ENCODE measurements at regions not wholly inside any gene's neighbourhood (a gene's known extent, or its start where the extent isn't known, plus 50 kb on each side); places are given as distances from the start of the nearest gene placed in this dataset.
A peak's percentile ranks its signal among the peaks of the same experiment; 100 is the strongest.

- POLR2A ChIA-PET: no interaction called here
- no peak for FAIRE-seq
These were observed 72.6 kb upstream of the DHX15 start for GRCh38 chr4:24656906-24657305.

GRCh38 chr4:24657768-24658617, 73.6 kb upstream of the DHX15 start:
- DNase-seq (ENCODE audit: low read depth in 1 of 2, low spot score in 1 of 2) (peak; percentile 51 to 77), ATAC-seq (peak; percentile 92 to 94), FAIRE-seq (no peak)
- Histone ChIP-seq H3K4me3 (no peak overlapping the region), H3K4me1 (peaks cover 43% of the 10 kb centered on the region), H3K4me2 (peak overlapping the region; percentile 92), H3K27ac (peak overlapping the region; percentile 79), H3K9me3 (no peaks in the 10 kb centered on the region)
- ChIA-PET CTCF (no interaction called here), POLR2A (interaction anchor here (0.6 to 0.7 kb wide), 2 partner anchors 11 to 73 kb away, joined by 3 to 4 read pairs; partner anchors contain the start of gene DHX15)
- 11% methylated on average over 11 of the region's 15 CpGs for WGBS (ENCODE audit: missing lambda C conversion rate)
- TF ChIP-seq KDM1A (IDR thresholded peaks at IDR 0.05; ENCODE audit: low read depth) (no peak), HES2 (IDR thresholded peaks at IDR 0.05) (peak; percentile 27; the same call in 1 of the 2 replicates), FOSB (CRISPR knock-in tag; IDR thresholded peaks at IDR 0.05) (no peak), CEBPB (IDR thresholded peaks at IDR 0.05) (peak; percentile 14 to 66; a peak in 2 of 4 replicates), USF2 (IDR thresholded peaks at IDR 0.05) (no peak), CTCF (IDR thresholded peaks at IDR 0.05) (no peak), GATA3 (IDR thresholded peaks at IDR 0.05; ENCODE audit: borderline replicate concordance) (no peak), FOSL2 (IDR thresholded peaks at IDR 0.05) (no peak), FOSL2 (CRISPR knock-in tag; IDR thresholded peaks at IDR 0.05) (no peak)

More at GRCh38 chr4:24656906-24657305, 72.6 kb upstream of the DHX15 start:
- DNase-seq (ENCODE audit: low read depth in 1 of 2, low spot score in 1 of 2) (no peak), ATAC-seq (no peak)
- peak overlapping the region; percentile 50 to 79; a peak in 5 of 6 replicates for H3K27ac ChIP-seq
- peak overlapping the region; percentile 62 for H3K4me2 ChIP-seq
- no peaks in the 10 kb centered on the region for H3K9me3 ChIP-seq
- H3K4me1 ChIP-seq: peaks cover 43% of the 10 kb centered on the region
- CTCF ChIA-PET: interaction anchor here (0.6 kb wide), 3 partner anchors 62 to 179 kb away, joined by 3 to 5 read pairs (median 4); no protein-coding TSS in a partner anchor
- WGBS (ENCODE audit: missing lambda C conversion rate): 83% methylated on average over 5 of the region's 5 CpGs
- no peak overlapping the region for H3K4me3 ChIP-seq
- TF ChIP-seq PBX3 (IDR thresholded peaks at IDR 0.05): no peak

GRCh38 chr4:24659241-24659961, 75.0 kb upstream of the DHX15 start:
- Histone ChIP-seq H3K9me3 (no peaks in the 10 kb centered on the region), H3K4me2 (peak overlapping the region; percentile 92), H3K4me1 (peaks cover 43% of the 10 kb centered on the region), H3K27ac (peak overlapping the region; percentile 79; a peak in 4 of 6 replicates), H3K4me3 (no peak overlapping the region)
- DNase-seq (ENCODE audit: low read depth in 1 of 2, low spot score in 1 of 2) (no peak), FAIRE-seq (no peak), ATAC-seq (no peak)
- ChIA-PET CTCF (no interaction called here), POLR2A (no interaction called here)
- TF ChIP-seq USF2 (IDR thresholded peaks at IDR 0.05) (0 out of 2 replicates have a peak, but pooled peaks have one; percentile 5), MAFK (IDR thresholded peaks at IDR 0.05; ENCODE audit: partially characterized antibody) (no peak)
- 48% methylated on average over 3 of the region's 3 CpGs for WGBS (ENCODE audit: missing lambda C conversion rate)

- WGBS (ENCODE audit: missing lambda C conversion rate): 85% methylated on average over 4 of the region's 6 CpGs
- ATAC-seq (no peak), DNase-seq (ENCODE audit: low read depth in 1 of 2, low spot score in 1 of 2) (no peak), FAIRE-seq (no peak)
- Histone ChIP-seq H3K4me1 (peaks cover 25% of the 10 kb centered on the region), H3K4me2 (no peak overlapping the region), H3K9me3 (no peaks in the 10 kb centered on the region), H3K4me3 (no peak overlapping the region), H3K27ac (no peak overlapping the region)
- ChIA-PET CTCF (no interaction called here), POLR2A (no interaction called here)
- no peak for TF ChIP-seq USF2 (IDR thresholded peaks at IDR 0.05)
- no peak for TF ChIP-seq KDM5A (IDR thresholded peaks at IDR 0.05)
- no peak for TF ChIP-seq BHLHE40 (IDR thresholded peaks at IDR 0.05; ENCODE audit: low read depth, low read length)
- TF ChIP-seq POLR2AphosphoS2 (conservative IDR thresholded peaks at IDR 0.05; ENCODE audit: low read length): no peak
- no peak for TF ChIP-seq ATOH8 (CRISPR knock-in tag; IDR thresholded peaks at IDR 0.05; ENCODE audit: low read depth)
These were observed 77.7 kb upstream of the DHX15 start for GRCh38 chr4:24662056-24662455.

Data from A549 (cell line).